ENCODE measurements at regions not wholly inside any gene's neighbourhood (a gene's known extent, or its start where the extent isn't known, plus 50 kb on each side); places are given as distances from the start of the nearest gene placed in this dataset.

- DNase-seq (no peak), ATAC-seq (ENCODE audit: low read depth) (no peak)
- Histone ChIP-seq H2AFZ (replicated peaks; ENCODE audit: low read length, poor library complexity) (no peak overlapping the region), H3K27ac (ENCODE audit: insufficient read depth, low read length) (no peak overlapping the region), H3K4me2 (ENCODE audit: low read depth, low read length) (no peak overlapping the region), H2BK120ac (ENCODE audit: low read depth, low read length) (no peak overlapping the region), H3K4me1 (ENCODE audit: control insufficient read depth, insufficient read depth, low read length) (no peaks in the 10 kb centered on the region), H3K18ac (ENCODE audit: low read depth, low read length) (no peak overlapping the region), H2BK15ac (ENCODE audit: low read depth, low read length) (no peak overlapping the region), H2BK5ac (ENCODE audit: low read depth, low read length, poor library complexity, severe bottlenecking) (no peak overlapping the region), H4K91ac (ENCODE audit: insufficient read depth, low read depth, low read length) (no peak overlapping the region), H2BK20ac (ENCODE audit: low read depth, low read length) (no peak overlapping the region), H3K9ac (ENCODE audit: low read depth, low read length) (no peak overlapping the region), H2AK9ac (replicated peaks; ENCODE audit: low read depth, low read length, poor library complexity) (no peak overlapping the region), H4K20me1 (ENCODE audit: insufficient read depth, low read length) (no peaks in the 10 kb centered on the region), H3K56ac (ENCODE audit: extremely low read depth, insufficient read depth, low read length) (no peak overlapping the region), H3K9me3 (ENCODE audit: control insufficient read depth, insufficient read depth, low read length) (peaks cover 69% of the 10 kb centered on the region), H3K27me3 (ENCODE audit: control insufficient read depth, insufficient read depth, low read length) (no peaks in the 10 kb centered on the region), H3K4ac (ENCODE audit: low read depth, low read length) (no peak overlapping the region), H4K5ac (ENCODE audit: low read depth, low read length) (no peak overlapping the region), H3K36me3 (ENCODE audit: control insufficient read depth, insufficient read depth, low read length) (no peaks in the 10 kb centered on the region), H3K23ac (ENCODE audit: low read depth, low read length) (no peak overlapping the region), H4K8ac (ENCODE audit: low read depth in 2 of 2, low read length in 2 of 2) (no peak overlapping the region), H3K4me3 (ENCODE audit: insufficient read depth, low read depth, low read length) (no peak overlapping the region), H3K79me1 (ENCODE audit: low read depth in 1 of 2, low read length in 2 of 2) (no peaks in the 10 kb centered on the region), H2AK5ac (ENCODE audit: low read depth, low read length) (no peak overlapping the region), H3K9me1 (ENCODE audit: insufficient read depth, low read length) (no peaks in the 10 kb centered on the region), H3K14ac (replicated peaks; ENCODE audit: low read depth, low read length) (no peak overlapping the region)
- dilution Hi-C loops (cut with HindIII; ENCODE audit: low sequenced_read_pairs, unreplicated experiment) (no loop called here), in situ Hi-C loops (cut with MboI; ENCODE audit: low sequenced_read_pairs) (no loop called here), intact Hi-C loops (cut with micrococcal nuclease) (no loop called here)
- 44% methylated on average over 2 of the region's 10 CpGs; no CpG with 5 or more reads in 1 of the 2 experiments for WGBS, 2 experiments (ENCODE audit: extremely low coverage in 2 of 2, insufficient read length in 1 of 2)
- BruUV-seq (replicated peaks) = no TSS peak
- ChIA-PET POLR2A (ENCODE audit: unreplicated experiment) (no interaction called here), CTCF (no interaction called here)
- TF ChIP-seq MAZ (IDR thresholded peaks at IDR 0.05; ENCODE audit: borderline replicate concordance, low read depth, low read length) (no peak), MAFK (IDR thresholded peaks at IDR 0.05; ENCODE audit: low read depth, low read length) (no peak), NFE2L2 (IDR thresholded peaks at IDR 0.05; ENCODE audit: low read depth, low read length) (no peak), MXI1 (IDR thresholded peaks at IDR 0.05; ENCODE audit: borderline replicate concordance, low read depth, low read length) (no peak), RCOR1 (IDR thresholded peaks at IDR 0.05; ENCODE audit: insufficient replicate concordance, low read length) (no peak), CTCF (conservative IDR thresholded peaks at IDR 0.05; ENCODE audit: low read depth, low read length) (no peak), POLR2A (IDR thresholded peaks at IDR 0.05; ENCODE audit: low read depth, low read length) (no peak)
These were observed 639.1 kb downstream of the BRD1 start for GRCh38 chr22:49188591-49188990.

All from IMR-90 (cell line).